ENCODE measurements at regions not wholly inside any gene's neighbourhood (a gene's known extent, or its start where the extent isn't known, plus 50 kb on each side); places are given as distances from the start of the nearest gene placed in this dataset.

DNA sequence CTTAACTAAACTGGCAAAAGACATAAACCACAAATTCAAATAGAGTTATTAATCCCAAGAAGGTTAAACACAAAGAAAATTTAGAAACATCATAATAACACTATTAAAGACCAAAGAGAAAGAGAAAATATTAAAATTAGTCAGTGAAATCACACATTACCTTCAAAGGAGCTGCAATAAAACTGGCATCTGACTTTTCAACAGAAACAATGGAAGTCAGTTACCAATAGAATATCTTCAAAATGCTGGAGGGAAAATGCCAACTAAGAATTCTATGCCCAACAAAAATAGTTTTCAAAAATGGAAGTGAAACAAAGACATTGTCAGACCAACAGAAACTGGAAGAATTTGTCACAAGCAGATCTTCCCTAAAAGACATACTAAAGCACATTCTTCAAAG, 68.7 kb upstream of the RNF7 start:
- DNase-seq (no peak), ATAC-seq (ENCODE audit: poor library complexity) (no peak)
- intact Hi-C loops (cut with DNase I, micrococcal nuclease) = no loop called here
- Mint-ChIP-seq H3K27ac (no peak overlapping the region), H3K36me3 (ENCODE audit: low read depth) (peaks cover 7% of the 10 kb centered on the region), H3K27me3 (peaks cover 29% of the 10 kb centered on the region), H3K4me1 (ENCODE audit: low read depth) (no peaks in the 10 kb centered on the region), H3K9me3 (peaks cover 9% of the 10 kb centered on the region), H3K4me3 (no peak overlapping the region)
- H3K27ac ChIP-seq (ENCODE audit: low read depth in 1 of 2, low read length in 2 of 2) = no peak overlapping the region
- H3K9me3 ChIP-seq (ENCODE audit: control insufficient read depth in 1 of 2, insufficient read depth in 1 of 2, low read length in 2 of 2) = peaks cover 16 to 18% of the 10 kb centered on the region in 2 experiments
- H3K4me1 ChIP-seq (ENCODE audit: insufficient read depth, low read length) = no peaks in the 10 kb centered on the region
- no peaks in the 10 kb centered on the region for H3K27me3 ChIP-seq (ENCODE audit: control insufficient read depth in 1 of 2, insufficient read depth in 2 of 2, low read length in 2 of 2)
- CTCF ChIA-PET = no interaction called here
- no peak overlapping the region for H3K4me3 ChIP-seq (ENCODE audit: low read length)
- H3K36me3 ChIP-seq (ENCODE audit: insufficient read depth, low read length) = no peaks in the 10 kb centered on the region
- TF ChIP-seq, protein P1, sequence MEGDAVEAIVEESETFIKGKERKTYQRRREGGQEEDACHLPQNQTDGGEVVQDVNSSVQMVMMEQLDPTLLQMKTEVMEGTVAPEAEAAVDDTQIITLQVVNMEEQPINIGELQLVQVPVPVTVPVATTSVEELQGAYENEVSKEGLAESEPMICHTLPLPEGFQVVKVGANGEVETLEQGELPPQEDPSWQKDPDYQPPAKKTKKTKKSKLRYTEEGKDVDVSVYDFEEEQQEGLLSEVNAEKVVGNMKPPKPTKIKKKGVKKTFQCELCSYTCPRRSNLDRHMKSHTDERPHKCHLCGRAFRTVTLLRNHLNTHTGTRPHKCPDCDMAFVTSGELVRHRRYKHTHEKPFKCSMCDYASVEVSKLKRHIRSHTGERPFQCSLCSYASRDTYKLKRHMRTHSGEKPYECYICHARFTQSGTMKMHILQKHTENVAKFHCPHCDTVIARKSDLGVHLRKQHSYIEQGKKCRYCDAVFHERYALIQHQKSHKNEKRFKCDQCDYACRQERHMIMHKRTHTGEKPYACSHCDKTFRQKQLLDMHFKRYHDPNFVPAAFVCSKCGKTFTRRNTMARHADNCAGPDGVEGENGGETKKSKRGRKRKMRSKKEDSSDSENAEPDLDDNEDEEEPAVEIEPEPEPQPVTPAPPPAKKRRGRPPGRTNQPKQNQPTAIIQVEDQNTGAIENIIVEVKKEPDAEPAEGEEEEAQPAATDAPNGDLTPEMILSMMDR (IDR thresholded peaks at IDR 0.05) = no peak
- POLR2A ChIA-PET = no interaction called here

DNA sequence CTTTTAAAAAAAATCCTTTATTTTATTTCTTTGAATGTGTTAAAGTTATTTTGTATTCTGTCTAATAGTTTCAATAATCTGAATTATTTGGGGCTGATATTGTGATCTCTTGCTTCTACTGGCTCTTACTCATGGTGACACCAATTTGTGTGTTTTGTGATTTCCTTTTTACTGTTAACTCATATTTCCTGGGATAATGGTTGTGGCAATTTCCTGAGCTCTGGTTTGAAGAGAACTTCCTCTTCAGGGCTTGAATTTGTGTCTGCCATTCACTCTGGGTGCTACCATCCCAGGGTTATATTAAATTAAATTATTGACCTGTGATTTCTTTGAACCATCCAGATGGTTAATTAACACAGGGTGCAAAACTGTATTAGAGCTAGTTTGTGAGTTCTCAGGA, 60.4 kb upstream of the RNF7 start:
- Mint-ChIP-seq H3K4me3 (no peak overlapping the region), H3K4me1 (ENCODE audit: low read depth) (peaks cover 21% of the 10 kb centered on the region), H3K9me3 (peaks cover 3% of the 10 kb centered on the region), H3K27ac (no peak overlapping the region), H3K36me3 (ENCODE audit: low read depth) (no peaks in the 10 kb centered on the region), H3K27me3 (peaks cover 4% of the 10 kb centered on the region)
- TF ChIP-seq, protein P1 (IDR thresholded peaks at IDR 0.05) = no peak
- no peak for DNase-seq
- ATAC-seq (ENCODE audit: poor library complexity) = no peak
- intact Hi-C loops (cut with DNase I, micrococcal nuclease) = no loop called here
- no peaks in the 10 kb centered on the region for H3K9me3 ChIP-seq (ENCODE audit: control insufficient read depth in 1 of 2, insufficient read depth in 1 of 2, low read length in 2 of 2)
- H3K4me1 ChIP-seq (ENCODE audit: insufficient read depth, low read length) = peaks cover 10% of the 10 kb centered on the region
- ChIA-PET POLR2A (no interaction called here), CTCF (no interaction called here)
- H3K36me3 ChIP-seq (ENCODE audit: insufficient read depth, low read length) = no peaks in the 10 kb centered on the region
- no peaks in the 10 kb centered on the region for H3K27me3 ChIP-seq (ENCODE audit: control insufficient read depth in 1 of 2, insufficient read depth in 2 of 2, low read length in 2 of 2)
- H3K4me3 ChIP-seq (ENCODE audit: low read length) = no peak overlapping the region
- no peak overlapping the region for H3K27ac ChIP-seq (ENCODE audit: low read depth in 1 of 2, low read length in 2 of 2)

DNA sequence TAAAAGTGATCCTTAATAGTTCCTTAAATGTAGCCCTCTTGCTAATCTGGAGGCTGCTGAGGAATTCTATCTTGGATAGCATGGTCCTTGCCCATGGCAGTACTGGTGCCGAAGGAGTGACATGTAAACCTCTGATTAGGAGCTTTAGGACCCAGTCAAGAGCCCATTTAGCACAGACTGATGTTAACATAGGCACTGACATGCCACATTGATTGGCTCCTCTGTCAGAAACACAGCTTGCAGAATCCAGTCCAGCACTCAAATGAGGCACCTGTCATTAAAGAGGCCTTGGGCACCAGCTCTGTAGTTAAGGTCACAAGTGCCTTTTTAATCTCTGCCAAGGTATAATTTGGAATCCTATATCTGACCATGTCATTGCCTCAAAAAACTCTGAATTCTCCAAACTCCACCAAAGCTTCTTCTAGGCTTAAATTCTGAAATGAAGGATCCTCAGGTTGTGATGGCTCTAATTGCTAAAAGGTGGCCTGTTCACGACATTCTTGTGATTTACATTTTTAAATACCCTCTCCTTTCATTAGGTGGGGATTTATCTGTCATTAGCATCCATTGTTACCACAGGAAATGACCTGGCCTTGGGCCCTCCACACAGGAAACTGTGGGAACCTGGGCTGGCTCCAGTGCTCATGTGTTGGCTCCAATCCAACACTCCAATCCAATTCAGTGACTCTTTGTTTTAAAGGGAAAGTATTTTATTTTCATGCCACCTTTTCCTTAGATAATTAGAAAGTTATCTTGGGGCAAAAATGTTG, 57.3 kb upstream of the RNF7 start:
- DNase-seq (peak in 1 of 14 experiments; percentile 28), ATAC-seq (ENCODE audit: poor library complexity) (no peak)
- Histone ChIP-seq H3K36me3 (ENCODE audit: insufficient read depth, low read length) (no peaks in the 10 kb centered on the region), H3K9me3 (ENCODE audit: control insufficient read depth in 1 of 2, insufficient read depth in 1 of 2, low read length in 2 of 2) (no peaks in the 10 kb centered on the region), H3K4me3 (ENCODE audit: low read length) (no peak overlapping the region), H3K27ac (ENCODE audit: low read depth in 1 of 2, low read length in 2 of 2) (no peak overlapping the region), H3K4me1 (ENCODE audit: insufficient read depth, low read length) (peaks cover 10% of the 10 kb centered on the region), H3K27me3 (ENCODE audit: control insufficient read depth in 1 of 2, insufficient read depth in 2 of 2, low read length in 2 of 2) (no peaks in the 10 kb centered on the region)
- peaks cover 21% of the 10 kb centered on the region for H3K4me1 Mint-ChIP-seq (ENCODE audit: low read depth)
- ChIA-PET POLR2A (no interaction called here), CTCF (no interaction called here)
- intact Hi-C loops (cut with DNase I, micrococcal nuclease) = no loop called here
- no peaks in the 10 kb centered on the region for H3K27me3 Mint-ChIP-seq
- TF ChIP-seq, protein P1 (IDR thresholded peaks at IDR 0.05) = no peak
- H3K9me3 Mint-ChIP-seq = no peaks in the 10 kb centered on the region
- no peaks in the 10 kb centered on the region for H3K36me3 Mint-ChIP-seq (ENCODE audit: low read depth)
- H3K27ac Mint-ChIP-seq = no peak overlapping the region
- no peak overlapping the region for H3K4me3 Mint-ChIP-seq

All from CD4-positive, alpha-beta T cell (primary cell).